HG02759 (cell line): ENCODE measurements at regions not wholly inside any gene's neighbourhood (a gene's known extent, or its start where the extent isn't known, plus 50 kb on each side); places are given as distances from the start of the nearest gene placed in this dataset.

Source experiments
- ATAC-seq: cut with Tn5 transposase; IDR thresholded peaks from one replicate; pipeline ENCODE4 v1.9.1; 2021; ENCODE audit warnings: mild to moderate bottlenecking, moderate library complexity; ENCODE audit not compliant: unreplicated experiment

DNA sequence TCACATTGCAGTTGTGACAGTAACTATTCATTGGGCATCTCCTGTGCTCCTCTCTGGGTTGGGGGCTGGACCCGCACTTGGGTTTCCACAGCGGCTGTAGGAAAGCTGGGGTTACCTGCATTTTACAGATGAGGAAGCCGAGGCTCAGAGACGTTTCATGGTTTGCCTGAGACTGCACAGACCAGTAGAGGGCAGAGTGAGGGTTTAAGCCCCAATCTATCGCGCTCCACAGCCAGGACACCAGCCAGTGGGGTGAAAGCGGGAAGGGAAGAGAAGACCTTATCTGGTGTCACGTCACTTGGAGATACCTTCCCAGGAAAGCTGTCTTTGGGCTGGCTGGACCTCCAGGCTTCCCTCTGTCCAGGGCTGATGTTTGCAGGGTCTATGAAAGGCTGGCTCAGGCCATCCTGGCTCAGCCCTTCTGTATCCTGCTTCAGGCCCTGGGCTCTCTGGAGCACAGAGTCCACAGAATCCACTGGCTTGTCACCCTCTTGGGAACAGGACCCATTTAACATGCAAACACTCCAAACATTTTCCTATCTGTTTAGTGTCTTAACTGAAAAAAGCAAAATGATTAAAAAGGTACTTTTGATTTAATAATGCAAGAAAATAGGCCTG lies 167.7 kb downstream of the EMX2 start:
- no peak for ATAC-seq

DNA sequence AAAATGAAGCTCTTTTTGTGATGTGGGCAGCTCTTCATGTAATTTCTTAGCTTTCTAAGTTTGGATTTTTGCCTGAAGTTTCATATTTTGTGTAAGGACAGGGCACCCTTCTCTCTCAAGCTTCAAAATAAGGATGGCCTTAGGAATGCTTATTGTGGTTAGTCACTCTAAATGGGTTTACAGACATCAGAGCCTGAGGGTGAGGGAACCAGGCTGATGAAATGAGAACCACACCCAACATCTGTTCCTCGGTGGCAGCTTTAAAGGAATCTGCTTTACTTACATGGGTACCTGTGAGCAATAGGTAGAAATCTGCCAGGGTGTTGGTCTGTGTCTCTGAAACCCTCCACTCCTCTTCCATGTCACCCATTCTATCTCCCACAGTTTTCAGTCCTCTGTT lies 174.3 kb downstream of the EMX2 start:
- no peak for ATAC-seq

- ATAC-seq: no peak
Measured at GRCh38 chr10:117718986-117719920, 176.7 kb downstream of the EMX2 start.

GRCh38 chr10:117720931-117721835 lies 178.6 kb downstream of the EMX2 start:
- ATAC-seq: no peak

GRCh38 chr10:117721873-117722272 lies 179.3 kb downstream of the EMX2 start:
- no peak for ATAC-seq

GRCh38 chr10:117723343-117723742 lies 180.8 kb downstream of the EMX2 start:
- ATAC-seq: no peak

GRCh38 chr10:117725993-117726392 lies 183.4 kb downstream of the EMX2 start:
- ATAC-seq: no peak

- ATAC-seq: no peak
Measured at GRCh38 chr10:117726596-117727295, 184.2 kb downstream of the EMX2 start.

GRCh38 chr10:117727421-117727820 lies 184.9 kb downstream of the EMX2 start:
- no peak for ATAC-seq

GRCh38 chr10:117728087-117728486 lies 185.5 kb downstream of the EMX2 start:
- ATAC-seq: no peak

GRCh38 chr10:117729156-117729555 lies 186.6 kb downstream of the EMX2 start:
- ATAC-seq: no peak

DNA sequence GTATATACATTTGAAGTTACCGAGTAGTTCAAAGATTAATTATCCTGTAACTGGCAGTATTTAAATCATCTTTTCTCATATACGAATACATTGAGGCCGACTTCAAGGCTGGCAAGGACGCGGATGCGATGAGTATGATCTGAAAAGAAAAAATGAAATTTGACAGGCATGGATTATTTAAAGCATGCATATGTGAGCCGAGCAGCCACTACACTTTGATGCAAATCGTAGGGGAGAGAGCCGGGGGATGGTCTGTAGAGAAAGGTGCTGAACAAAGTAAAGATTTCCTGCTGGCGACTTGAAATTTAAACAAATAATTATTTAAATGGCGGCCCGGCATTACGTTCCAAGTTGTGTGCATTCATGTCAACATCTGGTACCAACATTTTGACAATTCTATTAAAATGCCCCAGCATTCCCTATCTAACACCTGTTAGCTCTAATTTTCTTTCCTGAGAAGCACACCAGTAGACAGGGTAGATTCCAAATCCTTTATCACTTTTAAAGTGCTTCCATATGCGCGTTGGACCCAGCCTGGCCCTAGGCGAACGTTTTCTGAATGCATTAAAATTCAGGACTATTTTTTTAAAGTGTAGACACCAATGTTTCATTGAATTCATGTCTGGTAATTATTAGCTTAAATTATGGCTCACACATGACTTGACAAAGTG lies 188.7 kb downstream of the EMX2 start:
- no peak for ATAC-seq

DNA sequence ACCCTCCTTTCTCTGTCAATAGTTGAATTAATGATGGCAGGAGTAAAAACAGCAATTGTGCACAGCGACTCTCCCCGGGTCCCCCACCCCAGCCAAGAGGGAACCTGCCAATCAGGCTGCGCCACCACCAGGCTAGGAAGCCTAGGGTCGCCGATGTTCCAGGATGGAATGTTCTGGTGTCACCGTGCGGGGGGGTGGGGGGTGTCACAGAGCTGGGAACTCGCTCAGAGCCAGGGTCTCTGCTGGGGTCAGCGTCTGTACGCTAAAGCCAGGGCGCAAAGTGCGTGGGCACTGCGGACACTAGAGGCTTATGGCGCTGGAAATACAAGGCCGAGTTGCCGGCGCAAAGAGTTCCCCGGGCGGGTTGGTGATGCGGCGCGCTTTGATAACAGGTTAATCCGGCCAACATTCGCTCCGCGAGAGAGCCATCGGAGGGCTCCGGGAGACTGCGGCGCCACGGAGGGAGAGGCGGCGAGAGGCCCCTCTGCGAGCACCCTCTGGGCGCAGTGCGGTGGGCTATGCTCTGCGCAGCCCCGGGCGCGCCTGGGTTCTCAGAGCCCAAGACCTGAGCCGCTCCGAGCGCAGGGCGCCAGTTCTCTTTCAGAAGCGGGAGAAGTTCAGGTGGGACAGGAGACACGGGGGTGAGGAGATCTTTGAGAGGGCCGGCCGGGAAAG lies 192.3 kb downstream of the EMX2 start:
- no peak for ATAC-seq

- no peak for ATAC-seq
Measured at GRCh38 chr10:117736655-117737054, 194.1 kb downstream of the EMX2 start.

GRCh38 chr10:117740088-117740487 lies 197.5 kb downstream of the EMX2 start:
- no peak for ATAC-seq

- ATAC-seq: no peak
Measured at GRCh38 chr10:117740691-117741222, 198.2 kb downstream of the EMX2 start.

- no peak for ATAC-seq
Measured at GRCh38 chr10:117741524-117741923, 199.0 kb downstream of the EMX2 start.

GRCh38 chr10:117743509-117743908 lies 201.0 kb downstream of the EMX2 start:
- ATAC-seq: no peak

DNA sequence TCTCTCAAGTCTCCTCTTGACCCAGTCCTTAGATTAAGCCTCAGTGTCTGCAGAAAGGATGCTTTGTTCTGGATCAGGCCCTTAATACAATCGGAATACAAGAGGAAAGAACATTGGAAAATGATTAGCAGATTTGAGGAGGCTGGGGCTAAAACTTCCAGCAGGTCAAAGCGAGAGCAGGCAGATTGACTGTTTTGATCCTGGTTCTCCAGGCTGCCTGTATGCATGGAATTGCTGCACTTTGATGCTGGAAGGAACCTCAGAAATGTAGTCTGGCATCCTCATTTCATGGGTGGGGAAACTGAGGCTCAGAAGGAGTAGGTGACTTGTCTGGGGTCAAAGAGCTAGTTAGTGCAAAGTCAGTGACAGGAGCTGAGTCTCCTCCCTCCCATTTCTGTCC lies 202.8 kb downstream of the EMX2 start:
- ATAC-seq: no peak
